CD14-positive monocyte (primary cell): ENCODE measurements at regions not wholly inside any gene's neighbourhood (a gene's known extent, or its start where the extent isn't known, plus 50 kb on each side); places are given as distances from the start of the nearest gene placed in this dataset.

ENCODE experiments used
- DNase-seq, 3 donors: peaks; one replicate each; pipeline ENCODE4 v3.0.0-alpha.2; 2011 to 2022
- H2AFZ ChIP-seq: 2 replicates; pipeline ENCODE4 v1.6.0; 2012; ENCODE audit warnings: mild to moderate bottlenecking, low read depth, low read length, inconsistent platforms; ENCODE audit not compliant: insufficient read depth, poor library complexity, severe bottlenecking
- H3K27ac ChIP-seq, 2 donors: 1 replicate in 1 of 2; 2 replicates in 1 of 2; pipeline ENCODE4 v1.5.1; 2012 to 2013; ENCODE audit warnings: low read length in 2 of 2, control low read depth in 1 of 2, inconsistent platforms in 1 of 2, low read depth in 1 of 2, mild to moderate bottlenecking in 1 of 2
- H3K27me3 ChIP-seq, 2 donors: one replicate each; pipeline versions ENCODE4 v1.6.0 to v1.6.1; 2011 to 2013; ENCODE audit warnings: low read length in 2 of 2; ENCODE audit not compliant: control insufficient read depth in 2 of 2, insufficient read depth in 2 of 2
- H3K36me3 ChIP-seq, 2 donors: replicated peaks in 1 of 2; 1 replicate in 1 of 2; 2 replicates in 1 of 2; pipeline versions ENCODE4 v1.5.1 to v1.6.1; 2012 to 2013; ENCODE audit warnings: low read length in 2 of 2, control low read depth in 1 of 2, inconsistent platforms in 1 of 2, mild to moderate bottlenecking in 1 of 2; ENCODE audit not compliant: insufficient read depth in 2 of 2, control insufficient read depth in 1 of 2
- H3K4me1 ChIP-seq, 2 donors: 1 replicate in 1 of 2; 2 replicates in 1 of 2; pipeline versions ENCODE4 v1.5.1 to v1.6.1; 2012 to 2013; ENCODE audit warnings: low read length in 2 of 2, control low read depth in 1 of 2, inconsistent platforms in 1 of 2, mild to moderate bottlenecking in 1 of 2, moderate library complexity in 1 of 2; ENCODE audit not compliant: insufficient read depth in 2 of 2, control insufficient read depth in 1 of 2
- H3K4me2 ChIP-seq: replicated peaks from 2 replicates; pipeline ENCODE3; 2012; ENCODE audit warnings: low read length, moderate library complexity, mild to moderate bottlenecking; ENCODE audit not compliant: poor library complexity, severe bottlenecking; ENCODE audit errors: extremely low read depth
- H3K4me3 ChIP-seq, 3 experiments: fragments of 200-600 bp in 1 of 3; sonication (generic) in 1 of 3; replicated peaks in 1 of 3; 1 replicate in 2 of 3; 2 replicates in 1 of 3; pipeline ENCODE4 v1.5.1; 2011 to 2013; ENCODE audit warnings: low read length in 3 of 3, mild to moderate bottlenecking in 3 of 3, control low read depth in 2 of 3, low read depth in 2 of 3, inconsistent platforms in 1 of 3, moderate library complexity in 1 of 3
- H3K79me2 ChIP-seq: 2 replicates; pipeline ENCODE4 v1.6.0; 2012; ENCODE audit warnings: mild to moderate bottlenecking, control low read depth, inconsistent platforms, low read length, moderate library complexity; ENCODE audit not compliant: insufficient read depth
- H3K9ac ChIP-seq: 2 replicates; pipeline ENCODE4 v1.6.0; 2017; ENCODE audit warnings: low read length, mild to moderate bottlenecking; ENCODE audit not compliant: insufficient read depth, poor library complexity, severe bottlenecking
- H3K9me3 ChIP-seq, 2 donors: replicated peaks in 1 of 2; 1 replicate in 1 of 2; 2 replicates in 1 of 2; pipeline versions ENCODE4 v1.5.1 to v1.6.1; 2012 to 2013; ENCODE audit warnings: low read length in 2 of 2, control low read depth in 1 of 2; ENCODE audit not compliant: control insufficient read depth in 1 of 2, insufficient read depth in 1 of 2
- H4K20me1 ChIP-seq: 2 replicates; pipeline ENCODE4 v1.6.0; 2012; ENCODE audit warnings: mild to moderate bottlenecking, low read length, control low read depth, moderate library complexity; ENCODE audit not compliant: insufficient read depth
- H3K27ac Mint-ChIP-seq, 7 donors: one replicate each; pipeline ENCODE4 v1.8.0; 2020; ENCODE audit warnings: mild to moderate bottlenecking in 7 of 7, mixed read lengths in 7 of 7, moderate library complexity in 6 of 7, inconsistent platforms in 2 of 7
- H3K27me3 Mint-ChIP-seq, 3 donors: one replicate each; pipeline ENCODE4 v1.8.0; 2021 to 2022; ENCODE audit warnings: low read depth in 3 of 3, mild to moderate bottlenecking in 3 of 3, mixed read lengths in 3 of 3, moderate library complexity in 3 of 3, inconsistent platforms in 1 of 3
- H3K36me3 Mint-ChIP-seq, 2 donors: one replicate each; pipeline ENCODE4 v1.8.0; 2020; ENCODE audit warnings: mixed read lengths in 2 of 2, inconsistent platforms in 1 of 2, mild to moderate bottlenecking in 1 of 2
- H3K4me1 Mint-ChIP-seq: one replicate; pipeline ENCODE4 v1.8.0; 2020; ENCODE audit warnings: mild to moderate bottlenecking, mixed read lengths
- H3K4me3 Mint-ChIP-seq, 2 donors: one replicate each; pipeline ENCODE4 v1.8.0; 2020; ENCODE audit warnings: mild to moderate bottlenecking in 2 of 2, mixed read lengths in 2 of 2, moderate library complexity in 1 of 2
- H3K9me3 Mint-ChIP-seq, 7 donors: one replicate each; pipeline ENCODE4 v1.8.0; 2020 to 2022; ENCODE audit warnings: mixed read lengths in 7 of 7, mild to moderate bottlenecking in 6 of 7, moderate library complexity in 6 of 7, inconsistent platforms in 2 of 7
- CTCF ChIP-seq: fragments of 200-600 bp; IDR thresholded peaks from one replicate; pipeline ENCODE4 v1.8.0; 2022; ENCODE audit warnings: antibody characterized with exemption, mild to moderate bottlenecking
- WGBS: methylation state at CpG from one replicate; pipeline ENCODE4 v1.1.5; 2013; ENCODE audit warnings: missing lambda C conversion rate; ENCODE audit not compliant: insufficient coverage; 5-methylcytosine and 5-hydroxymethylcytosine counted together
- intact Hi-C, 2 donors: fragments of 100-400 bp; cut with micrococcal nuclease; formaldehyde crosslinking; loops; one replicate each; pipeline versions ENCODE4 v1.15.0 to v1.15.1; 2023

DNA sequence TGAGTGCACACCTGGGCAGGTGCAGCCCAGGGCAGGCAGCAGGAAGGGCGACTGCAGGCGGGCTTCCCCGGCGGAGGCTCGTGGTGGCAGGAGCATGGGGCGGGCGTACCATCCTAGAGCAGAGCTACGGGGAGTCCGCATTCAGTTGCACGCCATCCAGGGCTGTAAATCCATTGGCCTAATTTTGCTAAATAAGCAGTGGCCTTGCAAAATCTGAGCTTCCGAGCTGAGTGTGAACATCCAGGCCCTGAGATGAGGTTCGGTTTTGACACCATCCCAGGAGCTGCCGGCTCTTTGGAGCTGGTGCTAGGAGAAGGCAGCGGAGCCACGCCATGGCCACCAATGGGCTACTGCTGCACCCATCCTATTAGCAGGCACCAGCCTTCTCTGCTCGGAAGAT, 664.8 kb downstream of the BRD1 start:
- WGBS, result 89% methylated on average over 15 of the region's 16 CpGs
- no peak overlapping the region for H2AFZ ChIP-seq
- Mint-ChIP-seq H3K27me3 (peaks cover 2 to 8% (median 2%) of the 10 kb centered on the region in 3 donors), H3K4me1 (no peaks in the 10 kb centered on the region), H3K4me3 (no peak overlapping the region), H3K27ac (no peak overlapping the region), H3K9me3 (peaks cover 0 to 4% (median 2%) of the 10 kb centered on the region in 7 donors), H3K36me3 (no peaks in the 10 kb centered on the region)
- no peak overlapping the region for H3K27ac ChIP-seq
- H3K9me3 ChIP-seq, result peaks cover 0 to 3% of the 10 kb centered on the region in 2 donors
- TF ChIP-seq CTCF, result no peak
- no peak for DNase-seq
- intact Hi-C loops, result no loop called here
- H3K4me3 ChIP-seq, result no peak overlapping the region
- no peaks in the 10 kb centered on the region for H3K36me3 ChIP-seq
- H3K27me3 ChIP-seq, result no peaks in the 10 kb centered on the region
- H3K4me1 ChIP-seq, result no peaks in the 10 kb centered on the region
- no peak overlapping the region for H3K4me2 ChIP-seq
- no peak overlapping the region for H3K9ac ChIP-seq
- H4K20me1 ChIP-seq, result no peaks in the 10 kb centered on the region
- no peaks in the 10 kb centered on the region for H3K79me2 ChIP-seq

DNA sequence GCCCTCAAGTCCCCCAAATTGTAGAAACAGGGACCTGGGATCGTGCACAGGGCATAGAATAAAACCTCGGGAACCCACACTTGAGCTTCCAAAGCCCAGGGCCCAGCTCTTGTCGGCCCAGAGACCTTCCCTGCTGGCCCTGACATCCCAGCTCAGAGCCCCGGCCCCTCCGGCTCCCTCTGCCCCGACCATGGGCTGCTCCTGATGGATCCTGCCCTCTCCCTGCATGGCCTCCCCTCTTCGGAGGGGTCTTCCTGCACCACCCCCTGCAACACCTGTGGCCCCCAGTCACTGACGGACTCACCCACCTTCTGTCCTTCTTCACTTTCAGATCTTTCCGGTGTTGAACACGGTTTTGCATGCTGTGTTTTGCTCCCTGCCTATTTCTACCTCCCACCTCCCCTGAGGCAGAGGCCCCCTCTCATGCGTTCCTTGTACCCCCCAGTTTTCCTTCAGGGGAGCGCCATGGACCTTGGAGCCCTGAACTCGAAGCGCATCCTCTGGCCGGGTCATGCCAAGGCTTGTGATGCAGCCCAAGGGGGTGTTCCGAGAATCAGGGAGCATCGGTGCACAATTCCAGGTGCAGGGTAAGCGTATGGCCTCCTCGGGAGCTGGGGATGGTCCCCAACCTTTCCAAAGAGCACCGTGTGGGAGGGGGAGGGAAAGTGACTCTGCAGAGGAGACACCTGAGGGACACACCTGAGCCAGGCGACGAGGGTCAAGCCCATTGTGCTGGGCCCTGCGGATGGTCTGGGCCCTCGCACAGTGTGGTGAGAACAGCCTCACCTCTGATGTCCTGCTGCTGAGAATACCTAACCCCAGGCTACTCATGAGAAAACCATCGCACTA, 666.4 kb downstream of the BRD1 start:
- no peaks in the 10 kb centered on the region for H4K20me1 ChIP-seq
- intact Hi-C loops, result no loop called here
- Mint-ChIP-seq H3K4me3 (no peak overlapping the region), H3K36me3 (no peaks in the 10 kb centered on the region), H3K27ac (peak overlapping the region in 1 of 7 donors; percentile 47), H3K4me1 (no peaks in the 10 kb centered on the region), H3K9me3 (peaks cover 0 to 2% (median 0%) of the 10 kb centered on the region in 7 donors), H3K27me3 (peaks cover 2 to 10% (median 2%) of the 10 kb centered on the region in 3 donors)
- no peak overlapping the region for H3K27ac ChIP-seq
- no peaks in the 10 kb centered on the region for H3K36me3 ChIP-seq
- 93% methylated on average over 25 of the region's 25 CpGs for WGBS
- H3K79me2 ChIP-seq, result no peaks in the 10 kb centered on the region
- no peak overlapping the region for H3K4me3 ChIP-seq
- H2AFZ ChIP-seq, result no peak overlapping the region
- H3K27me3 ChIP-seq, result no peaks in the 10 kb centered on the region
- H3K4me1 ChIP-seq, result no peaks in the 10 kb centered on the region
- H3K4me2 ChIP-seq, result no peak overlapping the region
- DNase-seq, result no peak
- no peaks in the 10 kb centered on the region for H3K9me3 ChIP-seq
- no peak overlapping the region for H3K9ac ChIP-seq
- TF ChIP-seq CTCF, result no peak
